ENCODE measurements at regions not wholly inside any gene's neighbourhood (a gene's known extent, or its start where the extent isn't known, plus 50 kb on each side); places are given as distances from the start of the nearest gene placed in this dataset.

GRCh38 chr2:189360861-189361260 lies 80.4 kb upstream of the WDR75 start:
- TF ChIP-seq GATA3 (IDR thresholded peaks at IDR 0.05; ENCODE audit: low read depth, low read length) (no peak), GATA2 (IDR thresholded peaks at IDR 0.05; ENCODE audit: low read depth, low read length) (no peak)

- no peak for TF ChIP-seq GATA3 (IDR thresholded peaks at IDR 0.05; ENCODE audit: low read depth, low read length)
- TF ChIP-seq GATA2 (IDR thresholded peaks at IDR 0.05; ENCODE audit: low read depth, low read length), result no peak
Observed at GRCh38 chr2:189362283-189362682, 79.0 kb upstream of the WDR75 start.

- TF ChIP-seq GATA3 (IDR thresholded peaks at IDR 0.05; ENCODE audit: low read depth, low read length), result no peak
- TF ChIP-seq GATA2 (IDR thresholded peaks at IDR 0.05; ENCODE audit: low read depth, low read length), result no peak
Observed at GRCh38 chr2:189363559-189363958, 77.7 kb upstream of the WDR75 start.

- no peak for TF ChIP-seq GATA3 (IDR thresholded peaks at IDR 0.05; ENCODE audit: low read depth, low read length)
- no peak for TF ChIP-seq GATA2 (IDR thresholded peaks at IDR 0.05; ENCODE audit: low read depth, low read length)
Observed at GRCh38 chr2:189364607-189365006, 76.7 kb upstream of the WDR75 start.

GRCh38 chr2:189366349-189366748 lies 74.9 kb upstream of the WDR75 start:
- TF ChIP-seq GATA3 (IDR thresholded peaks at IDR 0.05; ENCODE audit: low read depth, low read length) (no peak), GATA2 (IDR thresholded peaks at IDR 0.05; ENCODE audit: low read depth, low read length) (no peak)

GRCh38 chr2:189367343-189367742 lies 73.9 kb upstream of the WDR75 start:
- TF ChIP-seq GATA2 (IDR thresholded peaks at IDR 0.05; ENCODE audit: low read depth, low read length) (no peak), GATA3 (IDR thresholded peaks at IDR 0.05; ENCODE audit: low read depth, low read length) (no peak)

GRCh38 chr2:189369566-189369965 lies 71.7 kb upstream of the WDR75 start:
- no peak for TF ChIP-seq GATA3 (IDR thresholded peaks at IDR 0.05; ENCODE audit: low read depth, low read length)
- TF ChIP-seq GATA2 (IDR thresholded peaks at IDR 0.05; ENCODE audit: low read depth, low read length), result no peak

- no peak for TF ChIP-seq GATA3 (IDR thresholded peaks at IDR 0.05; ENCODE audit: low read depth, low read length)
- TF ChIP-seq GATA2 (IDR thresholded peaks at IDR 0.05; ENCODE audit: low read depth, low read length), result no peak
Observed at GRCh38 chr2:189370719-189371118, 70.6 kb upstream of the WDR75 start.

GRCh38 chr2:189372688-189373257 lies 68.5 kb upstream of the WDR75 start:
- TF ChIP-seq GATA2 (IDR thresholded peaks at IDR 0.05; ENCODE audit: low read depth, low read length) (no peak), GATA3 (IDR thresholded peaks at IDR 0.05; ENCODE audit: low read depth, low read length) (no peak)

- TF ChIP-seq GATA3 (IDR thresholded peaks at IDR 0.05; ENCODE audit: low read depth, low read length) (no peak), GATA2 (IDR thresholded peaks at IDR 0.05; ENCODE audit: low read depth, low read length) (no peak)
Observed at GRCh38 chr2:189374481-189374880, 66.8 kb upstream of the WDR75 start.

- TF ChIP-seq GATA3 (IDR thresholded peaks at IDR 0.05; ENCODE audit: low read depth, low read length), result no peak
- no peak for TF ChIP-seq GATA2 (IDR thresholded peaks at IDR 0.05; ENCODE audit: low read depth, low read length)
Observed at GRCh38 chr2:189375842-189376241, 65.4 kb upstream of the WDR75 start.

- TF ChIP-seq GATA3 (IDR thresholded peaks at IDR 0.05; ENCODE audit: low read depth, low read length) (no peak), GATA2 (IDR thresholded peaks at IDR 0.05; ENCODE audit: low read depth, low read length) (no peak)
Observed at GRCh38 chr2:189379287-189379630, 62.0 kb upstream of the WDR75 start.

GRCh38 chr2:189379731-189380261 lies 61.5 kb upstream of the WDR75 start:
- no peak for TF ChIP-seq GATA3 (IDR thresholded peaks at IDR 0.05; ENCODE audit: low read depth, low read length)
- TF ChIP-seq GATA2 (IDR thresholded peaks at IDR 0.05; ENCODE audit: low read depth, low read length), result no peak

GRCh38 chr2:189382668-189383067 lies 58.6 kb upstream of the WDR75 start:
- TF ChIP-seq GATA3 (IDR thresholded peaks at IDR 0.05; ENCODE audit: low read depth, low read length) (no peak), GATA2 (IDR thresholded peaks at IDR 0.05; ENCODE audit: low read depth, low read length) (no peak)

GRCh38 chr2:189386741-189387140 lies 54.5 kb upstream of the WDR75 start:
- TF ChIP-seq GATA2 (IDR thresholded peaks at IDR 0.05; ENCODE audit: low read depth, low read length) (no peak), GATA3 (IDR thresholded peaks at IDR 0.05; ENCODE audit: low read depth, low read length) (no peak)

- TF ChIP-seq GATA2 (IDR thresholded peaks at IDR 0.05; ENCODE audit: low read depth, low read length) (no peak), GATA3 (IDR thresholded peaks at IDR 0.05; ENCODE audit: low read depth, low read length) (no peak)
Observed at GRCh38 chr2:189391201-189391600, 50.1 kb upstream of the WDR75 start.
